ENCODE measurements at regions not wholly inside any gene's neighbourhood (a gene's known extent, or its start where the extent isn't known, plus 50 kb on each side); places are given as distances from the start of the nearest gene placed in this dataset.
"Not testable (repeated sequence)": the region's sequence is repeated elsewhere in the genome, so short reads cannot be mapped to it uniquely, and the experiment has no call there.

DNA sequence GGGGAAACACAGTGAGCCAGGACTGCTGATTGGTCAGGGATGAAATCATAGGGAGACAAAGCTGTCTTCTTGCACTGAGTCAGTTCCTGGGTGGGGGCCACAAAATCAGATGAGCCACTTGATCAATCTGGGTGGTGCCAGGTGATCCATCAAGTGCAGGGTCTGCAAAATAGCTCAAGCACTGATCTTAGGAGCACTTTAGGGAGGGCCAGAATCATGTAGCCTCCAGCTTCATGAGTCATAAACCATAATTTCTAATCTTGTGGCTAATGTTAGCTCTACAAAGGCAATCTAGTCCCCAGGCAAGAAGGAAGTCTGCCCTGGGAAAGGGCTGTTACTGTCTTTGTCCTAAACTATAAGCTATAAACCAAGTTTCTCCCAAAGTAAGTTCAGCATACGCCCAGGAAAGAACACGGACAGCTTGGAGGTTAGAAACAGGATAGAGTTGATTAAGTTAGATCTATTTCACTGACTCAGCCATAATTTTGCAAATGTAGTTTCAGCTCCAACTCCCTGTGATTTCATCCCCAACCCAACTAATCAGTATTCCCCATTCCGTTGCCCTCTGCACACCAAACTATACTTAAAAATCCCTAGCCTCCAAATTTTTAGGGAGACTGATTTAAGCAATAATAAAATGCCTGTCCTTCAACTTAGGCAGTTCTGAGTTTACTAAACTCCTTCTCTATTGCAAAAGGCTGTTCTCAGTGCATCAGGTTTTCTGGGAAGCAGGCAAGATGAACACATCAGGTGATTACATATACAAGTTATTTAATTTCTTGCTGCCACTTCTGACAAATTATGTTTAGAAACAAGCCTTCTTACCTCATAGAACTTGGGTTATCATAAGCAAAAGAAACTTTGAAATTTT is 226.9 kb upstream of the SPOPL start:
- DNase-seq: no peak

DNA sequence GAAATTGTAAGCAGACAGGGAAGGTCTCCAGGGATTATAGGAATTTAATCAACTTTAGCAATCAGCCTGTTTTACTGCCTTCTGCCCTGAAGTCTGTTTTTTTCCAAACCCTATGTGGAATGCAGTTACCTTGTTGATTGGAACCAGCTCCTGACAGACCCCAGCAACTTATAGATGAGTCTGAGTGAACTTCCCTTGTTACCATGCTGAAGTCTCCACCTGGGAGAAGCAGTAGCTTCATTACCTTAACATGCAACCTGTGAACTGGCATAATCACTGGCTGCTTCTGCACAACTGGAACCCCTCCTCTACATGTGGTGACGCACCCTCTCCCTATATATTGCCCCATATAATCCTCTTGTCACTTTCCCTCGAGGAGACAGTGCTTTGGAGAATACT is 226.3 kb upstream of the SPOPL start:
- no peak for DNase-seq

DNA sequence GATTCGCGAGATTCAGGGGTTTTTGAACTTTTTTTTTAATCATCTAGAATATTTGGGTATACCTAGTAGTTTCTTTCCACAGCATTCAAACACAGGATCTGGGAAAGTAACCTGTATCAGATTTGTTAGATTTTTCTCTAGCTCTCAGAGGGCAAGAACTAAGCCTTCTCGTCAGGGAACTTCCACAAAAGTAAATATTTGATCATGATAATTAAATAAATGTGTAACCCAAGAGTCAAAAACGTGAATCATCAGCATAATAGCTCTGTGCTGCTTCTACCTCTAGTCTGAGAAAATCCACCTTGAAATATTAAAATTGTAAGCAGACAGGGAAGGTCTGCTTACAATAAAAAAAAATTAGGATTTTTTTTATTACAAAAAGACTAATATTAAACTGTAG is 225.7 kb upstream of the SPOPL start:
- peak; percentile 7 for DNase-seq

GRCh38 chr2:138276339-138276738 is 225.2 kb upstream of the SPOPL start:
- DNase-seq: no peak

- no peak for DNase-seq
These were observed 224.5 kb upstream of the SPOPL start for GRCh38 chr2:138277062-138277461.

GRCh38 chr2:138279871-138280270 is 221.7 kb upstream of the SPOPL start:
- DNase-seq: no peak

GRCh38 chr2:138280999-138281695 is 220.4 kb upstream of the SPOPL start:
- no peak for DNase-seq

- no peak for DNase-seq
These were observed 219.4 kb upstream of the SPOPL start for GRCh38 chr2:138282014-138282672.

- DNase-seq: no peak
These were observed 209.8 kb upstream of the SPOPL start for GRCh38 chr2:138291805-138292204.

DNA sequence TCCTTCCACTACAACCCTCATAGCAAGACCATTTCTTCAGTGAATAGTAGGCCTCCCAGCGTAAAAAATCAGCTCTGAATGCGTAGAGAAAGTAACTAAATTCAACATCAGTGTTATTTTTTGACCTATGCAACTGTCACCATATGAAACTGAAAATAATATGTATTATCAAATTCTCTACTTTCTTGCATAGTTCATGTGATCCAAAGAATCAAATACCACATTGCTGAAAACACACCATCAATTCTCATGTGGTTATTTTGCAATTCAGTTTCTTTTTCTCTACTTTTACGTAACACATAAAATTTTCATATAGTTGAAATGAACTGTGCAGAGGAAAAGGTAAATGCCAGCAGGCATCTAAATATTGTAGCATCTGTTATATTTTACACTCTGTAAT is 208.5 kb upstream of the SPOPL start:
- no peak for DNase-seq

DNA sequence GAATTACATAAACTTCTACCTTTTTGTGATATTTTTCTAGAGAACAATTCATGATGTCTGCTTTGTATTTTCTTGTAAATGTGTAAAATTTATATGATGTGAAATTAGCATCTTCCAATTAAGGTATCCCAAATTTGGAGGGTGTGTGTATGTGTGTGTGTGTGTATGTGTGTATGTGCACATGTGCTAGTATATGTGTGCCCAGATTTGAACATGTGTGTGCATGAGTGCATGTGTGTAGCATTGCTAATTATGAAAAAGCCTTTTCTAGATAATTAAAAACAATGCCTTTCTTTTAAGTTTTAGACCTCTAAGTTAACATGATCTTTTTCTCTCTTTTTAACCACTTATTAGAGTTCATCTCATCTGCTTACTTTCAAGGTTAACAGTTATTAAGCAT is 208.0 kb upstream of the SPOPL start:
- no peak for DNase-seq

GRCh38 chr2:138294451-138294850 is 207.1 kb upstream of the SPOPL start:
- DNase-seq: no peak

GRCh38 chr2:138296365-138296764 is 205.2 kb upstream of the SPOPL start:
- no peak for DNase-seq

DNA sequence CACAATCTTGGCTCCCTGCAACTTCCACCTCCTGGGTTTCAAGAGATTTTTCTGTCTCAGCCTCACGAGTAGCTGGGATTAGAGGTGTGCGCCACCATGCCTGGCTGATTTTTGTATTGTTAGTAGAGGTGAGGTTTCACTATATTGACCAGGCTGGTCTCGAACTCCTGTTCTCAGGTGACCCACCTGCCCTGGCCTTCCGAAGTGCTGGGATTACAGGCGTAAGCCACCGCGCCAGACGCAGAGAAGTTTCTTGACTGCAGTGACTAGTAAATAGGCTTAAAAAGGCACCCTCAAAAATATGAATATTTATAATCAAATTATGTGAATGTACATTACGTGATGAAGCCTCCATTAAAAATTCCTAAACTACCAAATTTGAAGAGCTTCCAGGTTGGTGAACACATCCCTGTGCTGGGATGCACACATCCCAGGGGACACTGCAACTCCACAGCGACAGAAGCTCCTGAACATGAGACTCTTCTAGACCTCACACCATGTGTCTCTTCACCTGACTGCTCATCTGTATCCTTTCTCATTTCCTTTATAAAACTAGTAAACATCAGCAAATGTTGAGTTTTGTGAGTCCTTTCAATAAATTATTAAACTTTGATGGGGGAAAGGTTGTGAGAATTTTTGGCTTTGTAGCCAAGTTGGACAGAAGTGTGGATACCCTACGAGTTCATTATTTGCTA is 203.3 kb upstream of the SPOPL start:
- DNase-seq: no peak

GRCh38 chr2:138298900-138299299 is 202.7 kb upstream of the SPOPL start:
- no peak for DNase-seq

GRCh38 chr2:138306626-138307025 is 194.9 kb upstream of the SPOPL start:
- no peak for DNase-seq

DNA sequence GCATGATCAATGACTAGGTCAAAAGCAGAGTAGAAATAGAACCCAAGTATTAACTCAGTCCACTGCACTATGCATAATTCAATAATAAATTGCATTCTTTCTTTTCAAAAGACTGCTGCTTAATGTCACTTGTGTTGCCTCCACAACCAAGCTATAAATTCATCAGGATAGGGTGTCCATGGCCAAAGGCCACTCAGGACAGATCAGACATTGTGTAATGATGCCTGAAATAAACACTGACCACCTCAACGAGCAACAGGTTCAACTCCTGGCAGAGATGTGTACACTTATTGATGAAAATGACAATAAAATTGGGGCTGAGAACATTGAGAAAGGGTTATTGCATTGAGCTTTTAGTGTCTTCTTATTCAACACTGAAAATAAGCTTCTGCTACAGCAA is 194.5 kb upstream of the SPOPL start:
- no peak for DNase-seq

DNA sequence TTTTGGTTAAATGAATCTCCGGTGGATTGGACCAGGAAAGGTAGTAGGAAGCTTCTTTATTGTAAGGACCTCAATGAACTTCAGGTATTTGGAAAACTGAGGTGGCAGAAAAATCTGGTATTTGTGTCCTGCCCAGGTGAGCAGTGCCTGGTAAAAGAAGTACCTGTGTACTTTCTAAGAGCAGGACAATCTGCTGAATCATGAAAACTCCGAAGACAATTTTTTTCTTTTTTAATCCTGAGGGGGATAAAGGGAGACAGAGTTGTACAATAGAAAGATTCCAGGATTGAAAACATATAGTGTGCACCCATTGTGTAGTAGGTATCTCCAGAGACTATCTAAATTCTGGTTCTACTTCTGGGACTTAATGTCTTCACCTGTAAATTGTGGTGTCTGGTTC is 191.8 kb upstream of the SPOPL start:
- no peak for DNase-seq

DNA sequence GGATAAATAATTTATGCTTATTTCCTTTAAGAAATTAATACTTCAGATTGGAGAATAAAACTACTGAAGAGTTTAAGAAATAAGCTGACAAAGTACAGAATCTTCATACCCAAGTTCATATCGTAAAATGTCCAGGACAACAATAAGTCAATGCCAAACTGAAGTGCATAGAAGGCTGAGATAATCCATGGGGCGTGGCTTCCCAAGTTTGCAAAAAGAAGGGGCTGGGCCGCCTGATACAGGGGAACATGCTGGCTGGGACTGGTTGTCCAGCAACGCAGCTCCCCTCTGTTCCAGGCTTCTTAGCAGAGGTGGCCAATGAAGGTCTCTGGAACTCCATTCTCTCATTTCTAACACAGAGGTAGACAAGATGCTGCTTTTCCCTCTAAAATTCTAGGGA is 189.5 kb upstream of the SPOPL start:
- DNase-seq: no peak

- DNase-seq: not testable (repeated sequence)
These were observed 186.0 kb upstream of the SPOPL start for GRCh38 chr2:138315619-138316018.

DNA sequence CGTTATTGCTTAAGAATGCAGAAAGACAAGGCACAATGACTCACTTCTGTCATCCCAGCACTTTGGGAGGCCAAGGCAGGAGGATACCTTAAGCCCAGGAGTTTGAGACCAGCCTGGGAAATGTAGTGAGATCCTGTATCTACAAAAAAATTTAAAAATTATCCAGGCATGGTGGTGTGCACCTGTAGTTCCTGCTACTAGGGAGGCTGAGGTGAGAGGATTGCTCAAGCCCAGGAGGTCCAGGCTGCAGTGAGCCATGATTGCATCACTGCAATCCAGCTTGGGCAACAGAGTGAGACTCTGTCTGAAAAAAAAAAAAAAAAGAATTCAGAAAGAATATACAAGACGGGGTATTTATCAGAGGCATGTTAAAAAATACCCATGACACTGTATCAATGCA is 182.0 kb upstream of the SPOPL start:
- no peak for DNase-seq

GRCh38 chr2:138321458-138321857 is 180.1 kb upstream of the SPOPL start:
- DNase-seq: no peak

DNA sequence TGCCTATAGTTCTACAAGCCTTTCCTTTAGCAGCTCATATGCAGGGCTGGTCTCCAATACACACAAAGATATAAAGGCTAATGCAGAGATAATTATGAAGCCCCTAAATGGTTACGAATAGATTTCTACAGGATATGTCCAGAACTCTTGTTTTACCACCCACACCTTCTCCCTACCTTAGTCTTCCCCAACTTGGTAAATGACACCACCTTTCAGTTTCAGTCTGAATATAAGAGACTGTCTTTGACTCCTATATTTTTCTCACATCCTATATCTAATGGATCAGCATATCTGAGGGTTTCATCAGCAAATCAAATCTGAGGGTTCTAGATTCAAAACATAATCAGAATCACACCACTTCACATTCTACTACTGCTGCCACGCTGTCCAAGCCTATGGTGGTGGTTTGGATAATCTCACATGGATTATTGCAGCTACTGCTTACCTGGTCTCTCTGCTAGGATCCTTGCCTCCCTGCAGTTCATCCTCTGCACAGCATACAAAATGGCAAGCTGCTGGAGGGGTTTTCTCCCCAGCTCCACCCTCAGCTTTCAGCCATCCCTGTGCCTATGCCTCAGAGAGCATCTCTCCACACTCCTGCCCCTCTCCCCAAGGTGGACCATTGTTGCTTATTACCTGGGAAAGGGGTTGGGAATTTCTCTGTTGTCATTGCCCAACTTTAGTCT is 178.0 kb upstream of the SPOPL start:
- DNase-seq: no peak
